H1 (cell line): ENCODE measurements at regions not wholly inside any gene's neighbourhood (a gene's known extent, or its start where the extent isn't known, plus 50 kb on each side); places are given as distances from the start of the nearest gene placed in this dataset.

Experiments
- CTCF ChIA-PET: fragments of 300-600 bp; sonication (Branson Sonifier 250); formaldehyde crosslinking; loops from one replicate; lab custom pipeline; 2021; ENCODE audit not compliant: partially characterized antibody; lab: Charles Lee
- POLR2A ChIA-PET: fragments of 300-600 bp; sonication (Branson Sonifier 250); formaldehyde crosslinking; loops from one replicate; lab custom pipeline; 2021; ENCODE audit warnings: inconsistent platforms; ENCODE audit not compliant: partially characterized antibody; lab: Charles Lee
- DNase-seq, 2 experiments: peaks; one replicate each; pipeline versions ENCODE4 v3.0.0 to v3.0.0-alpha.2; 2010 to 2022; ENCODE audit warnings: low spot score in 2 of 2, low read depth in 1 of 2, mixed read lengths in 1 of 2
- FAIRE-seq: peaks from 2 replicates; lab custom pipeline; 2011; peaks lifted over from hg19 to GRCh38; lab: Jason Lieb, UNC
- H2AFZ ChIP-seq: 2 replicates; pipeline ENCODE4 v1.8.1; 2012; ENCODE audit warnings: low read length, inconsistent platforms
- H2AK5ac ChIP-seq: 2 replicates; pipeline ENCODE4 v1.6.1; 2013; ENCODE audit warnings: low read depth, low read length
- H2BK120ac ChIP-seq: replicated peaks from 2 replicates; pipeline ENCODE3; 2013; ENCODE audit warnings: low read depth, low read length, inconsistent platforms
- H2BK12ac ChIP-seq: 2 replicates; pipeline ENCODE4 v1.6.1; 2013; ENCODE audit warnings: low read depth, low read length
- H2BK15ac ChIP-seq: 2 replicates; pipeline ENCODE4 v1.6.1; 2013; ENCODE audit warnings: low read length
- H2BK20ac ChIP-seq: 2 replicates; pipeline ENCODE4 v1.6.1; 2013; ENCODE audit warnings: low read length
- H2BK5ac ChIP-seq: 2 replicates; pipeline ENCODE4 v1.6.1; 2013; ENCODE audit warnings: low read depth, low read length
- H3K14ac ChIP-seq: 2 replicates; pipeline ENCODE4 v1.6.1; 2013; ENCODE audit warnings: inconsistent platforms; ENCODE audit not compliant: insufficient read length
- H3K18ac ChIP-seq: 2 replicates; pipeline ENCODE4 v1.6.1; 2013; ENCODE audit warnings: low read length; ENCODE audit errors: extremely low read depth
- H3K23ac ChIP-seq: 2 replicates; pipeline ENCODE4 v1.6.1; 2013; ENCODE audit warnings: inconsistent platforms; ENCODE audit not compliant: insufficient read length
- H3K23me2 ChIP-seq: 2 replicates; pipeline ENCODE4 v1.6.1; 2013; ENCODE audit warnings: low read depth, low read length
- H3K27ac ChIP-seq: 2 replicates; pipeline ENCODE4 v1.6.1; 2011; ENCODE audit warnings: low read depth, low read length, inconsistent platforms
- H3K27me3 ChIP-seq, 4 experiments: replicated peaks in 1 of 4; 1 replicate in 1 of 4; 2 replicates in 3 of 4; pipeline versions ENCODE4 v1.6.1 to v1.8.1; 2011 to 2013; ENCODE audit warnings: low read length in 3 of 4, mild to moderate bottlenecking in 3 of 4, inconsistent platforms in 2 of 4, mixed read lengths in 2 of 4, moderate library complexity in 1 of 4; ENCODE audit not compliant: control insufficient read depth in 3 of 4, insufficient read depth in 3 of 4; ENCODE audit errors: extremely low read depth in 1 of 4
- H3K36me3 ChIP-seq, 4 experiments: 2 replicates each; pipeline versions ENCODE4 v1.6.1 to v1.8.1; 2011 to 2013; ENCODE audit warnings: mild to moderate bottlenecking in 4 of 4, low read length in 3 of 4, moderate library complexity in 2 of 4, control low read depth in 1 of 4, inconsistent platforms in 1 of 4; ENCODE audit not compliant: insufficient read depth in 4 of 4, control insufficient read depth in 2 of 4
- H3K4ac ChIP-seq: replicated peaks from 2 replicates; pipeline ENCODE3; 2013; ENCODE audit warnings: low read length, low read depth, mixed read lengths, inconsistent platforms; ENCODE audit not compliant: insufficient read length
- H3K4me1 ChIP-seq, 4 experiments: replicated peaks in 1 of 4; 1 replicate in 1 of 4; 2 replicates in 3 of 4; pipeline versions ENCODE4 v1.6.1 to v1.8.1; 2011 to 2013; ENCODE audit warnings: low read length in 3 of 4, inconsistent platforms in 2 of 4, mixed read lengths in 1 of 4; ENCODE audit not compliant: insufficient read depth in 4 of 4, control insufficient read depth in 3 of 4
- H3K4me2 ChIP-seq, 2 experiments: 2 replicates each; pipeline versions ENCODE4 v1.6.1 to v1.8.1; 2011 to 2013; ENCODE audit warnings: low read depth in 2 of 2, low read length in 2 of 2, control low read depth in 1 of 2, inconsistent platforms in 1 of 2, mild to moderate bottlenecking in 1 of 2; ENCODE audit not compliant: insufficient read depth in 1 of 2
- H3K4me3 ChIP-seq, 4 experiments: fragments of 200-600, 300-600 bp in 1 of 4; sonication (generic), shearing (Covaris generic), sonication (Bioruptor Twin) in 1 of 4; 2 replicates each; pipeline versions ENCODE4 v1.5.1 to v1.8.1; 2011 to 2016; ENCODE audit warnings: low read length in 4 of 4, low read depth in 3 of 4, control low read depth in 2 of 4, inconsistent platforms in 2 of 4, mild to moderate bottlenecking in 2 of 4, mixed read lengths in 1 of 4, moderate library complexity in 1 of 4; ENCODE audit not compliant: insufficient read depth in 2 of 4; ENCODE audit errors: extremely low read depth in 1 of 4
- H3K56ac ChIP-seq: replicated peaks from 2 replicates; pipeline ENCODE3; 2013; ENCODE audit warnings: low read depth, mild to moderate bottlenecking, mixed read lengths, low read length, inconsistent platforms; ENCODE audit not compliant: insufficient read length
- H3K79me1 ChIP-seq: 2 replicates; pipeline ENCODE4 v1.6.1; 2013; ENCODE audit warnings: low read depth, low read length, control low read depth
- H3K79me2 ChIP-seq, 2 experiments: 2 replicates each; pipeline versions ENCODE4 v1.6.1 to v1.8.1; 2012 to 2013; ENCODE audit warnings: low read length in 2 of 2, mild to moderate bottlenecking in 2 of 2, inconsistent platforms in 1 of 2; ENCODE audit not compliant: insufficient read depth in 2 of 2, control insufficient read depth in 1 of 2
- H3K9ac ChIP-seq, 4 experiments: replicated peaks in 1 of 4; 1 replicate in 1 of 4; 2 replicates in 3 of 4; pipeline versions ENCODE4 v1.6.1 to v1.8.1; 2011 to 2013; ENCODE audit warnings: low read depth in 3 of 4, low read length in 3 of 4, control low read depth in 2 of 4, mild to moderate bottlenecking in 2 of 4, moderate library complexity in 2 of 4, inconsistent platforms in 1 of 4; ENCODE audit errors: extremely low read depth in 1 of 4
- H3K9me3 ChIP-seq, 2 experiments: 2 replicates each; pipeline versions ENCODE4 v1.6.1 to v1.8.1; 2012 to 2013; ENCODE audit warnings: mild to moderate bottlenecking in 2 of 2, moderate library complexity in 2 of 2, control low read depth in 1 of 2, inconsistent platforms in 1 of 2, low read depth in 1 of 2, low read length in 1 of 2, mixed read lengths in 1 of 2; ENCODE audit not compliant: insufficient read depth in 2 of 2
- H4K20me1 ChIP-seq, 2 experiments: replicated peaks in 1 of 2; 2 replicates each; pipeline versions ENCODE3 to v1.8.1; 2011 to 2013; ENCODE audit warnings: inconsistent platforms in 2 of 2, low read length in 2 of 2, mild to moderate bottlenecking in 1 of 2; ENCODE audit not compliant: insufficient read depth in 2 of 2, control insufficient read depth in 1 of 2
- H4K5ac ChIP-seq: 2 replicates; pipeline ENCODE4 v1.6.1; 2013; ENCODE audit warnings: low read length, low read depth, mixed read lengths, inconsistent platforms; ENCODE audit not compliant: insufficient read length
- H4K8ac ChIP-seq: 2 replicates; pipeline ENCODE4 v1.8.0; 2013; ENCODE audit warnings: mild to moderate bottlenecking, moderate library complexity, low read length, inconsistent platforms; ENCODE audit not compliant: insufficient read depth; ENCODE audit errors: extremely low read depth
- H4K91ac ChIP-seq: replicated peaks from 2 replicates; pipeline ENCODE3; 2013; ENCODE audit warnings: low read length, mixed read lengths, inconsistent platforms; ENCODE audit not compliant: insufficient read length
- ATF3 ChIP-seq: IDR thresholded peaks from 2 replicates; pipeline ENCODE4 v1.6.1; 2011; ENCODE audit warnings: low read depth, mild to moderate bottlenecking, low read length; ENCODE audit not compliant: insufficient read depth
- CBX8 ChIP-seq: fragments of 300-800, 300-1000 bp; sonication (generic); IDR thresholded peaks from 2 replicates; pipeline ENCODE4 v1.7.1; 2016; ENCODE audit warnings: low read depth, low read length, borderline replicate concordance
- CHD1 ChIP-seq: IDR thresholded peaks from 2 replicates; pipeline ENCODE4 v1.6.1; 2012; ENCODE audit warnings: low read depth, low read length, improper control_type of control experiment
- CHD2 ChIP-seq: IDR thresholded peaks from 2 replicates; pipeline ENCODE4 v1.6.1; 2012; ENCODE audit warnings: low read length, improper control_type of control experiment
- FOSL1 ChIP-seq: IDR thresholded peaks from 2 replicates; pipeline ENCODE4 v1.6.1; 2011; ENCODE audit warnings: mild to moderate bottlenecking, low read depth, low read length, moderate library complexity; ENCODE audit not compliant: insufficient read depth
- KDM1A ChIP-seq: fragments of 200-600, 300-600 bp; sonication (generic); IDR thresholded peaks from 2 replicates; pipeline ENCODE4 v1.7.1; 2016; ENCODE audit warnings: mild to moderate bottlenecking, low read length, borderline replicate concordance
- KDM4A ChIP-seq: IDR thresholded peaks from one replicate; pipeline ENCODE4 v1.7.1; 2012; ENCODE audit warnings: low read depth, mild to moderate bottlenecking, moderate library complexity, low read length, inconsistent platforms; ENCODE audit not compliant: severe bottlenecking
- MAFK ChIP-seq: IDR thresholded peaks from 2 replicates; pipeline ENCODE4 v1.6.1; 2012; ENCODE audit warnings: low read depth, mild to moderate bottlenecking, improper control_type of control experiment, low read length
- NANOG ChIP-seq: IDR thresholded peaks from 2 replicates; pipeline ENCODE4 v1.6.1; 2011; ENCODE audit warnings: low read length, low read depth, mild to moderate bottlenecking, inconsistent platforms; ENCODE audit not compliant: insufficient read depth, poor library complexity, severe bottlenecking
- POLR2A ChIP-seq, 2 experiments: IDR thresholded peaks; 1 replicate in 1 of 2; 2 replicates in 1 of 2; pipeline ENCODE4 v1.6.1; 2011; ENCODE audit warnings: low read depth in 2 of 2, low read length in 2 of 2, mild to moderate bottlenecking in 2 of 2; ENCODE audit errors: control extremely low read depth in 1 of 2
- RFX5 ChIP-seq: IDR thresholded peaks from 2 replicates; pipeline ENCODE4 v1.6.1; 2011; ENCODE audit warnings: low read depth, low read length, improper control_type of control experiment, borderline replicate concordance
- SAP30 ChIP-seq: fragments of 300-600 bp; sonication (generic); IDR thresholded peaks from 2 replicates; pipeline ENCODE4 v1.7.1; 2012; ENCODE audit warnings: low read length, moderate library complexity, mild to moderate bottlenecking, inconsistent platforms; ENCODE audit not compliant: insufficient read depth, insufficient replicate concordance
- SP1 ChIP-seq: IDR thresholded peaks from 2 replicates; pipeline ENCODE4 v1.6.1; 2011; ENCODE audit warnings: low read depth, low read length
- SRF ChIP-seq: IDR thresholded peaks from 2 replicates; pipeline ENCODE4 v1.6.1; 2011; ENCODE audit warnings: mild to moderate bottlenecking, low read depth, low read length, moderate library complexity
- TCF12 ChIP-seq: IDR thresholded peaks from 2 replicates; pipeline ENCODE4 v1.6.1; 2011; ENCODE audit warnings: low read depth, mild to moderate bottlenecking, low read length
- ZNF274 ChIP-seq: IDR thresholded peaks from 2 replicates; pipeline ENCODE4 v1.7.0; 2012; ENCODE audit warnings: low read length, borderline replicate concordance; ENCODE audit errors: extremely low read depth
- WGBS, 2 experiments: shearing (Covaris generic) in 1 of 2; methylation state at CpG; one replicate each; pipeline versions ENCODE4 v1.1.6 to v1.1.7; 2013 to 2015; ENCODE audit warnings: low lambda C conversion rate in 2 of 2, mixed read lengths in 2 of 2, inconsistent platforms in 1 of 2, low coverage in 1 of 2, missing lambda C conversion rate in 1 of 2; ENCODE audit not compliant: insufficient replicate concordance in 2 of 2, insufficient coverage in 1 of 2, insufficient read length in 1 of 2; ENCODE audit errors: extremely low coverage in 1 of 2, missing lambda C conversion rate in 1 of 2; 5-methylcytosine and 5-hydroxymethylcytosine counted together

DNA sequence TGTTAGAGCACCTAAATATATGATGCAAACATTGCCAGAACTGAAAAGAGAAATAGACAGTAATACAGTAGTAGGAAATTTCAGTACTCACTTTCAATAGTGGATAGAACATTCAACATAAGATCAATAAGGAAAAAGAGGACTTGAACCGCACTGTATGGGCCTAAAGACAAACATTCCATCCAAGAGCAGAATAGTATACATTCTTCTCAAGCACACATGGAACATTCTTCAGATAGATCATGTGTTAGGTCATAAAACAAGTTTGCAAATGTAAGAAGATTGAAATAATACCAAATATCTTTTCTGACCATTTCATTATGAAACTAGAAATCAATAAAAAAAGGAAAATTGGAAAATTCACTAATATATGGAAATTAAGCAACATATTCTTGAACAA lies 185.4 kb upstream of the FOXP2 start:
- no peak for FAIRE-seq
- no peak overlapping the region for H2AK5ac ChIP-seq

More for the DNA sequence above, 185.4 kb upstream of the FOXP2 start:
- Histone ChIP-seq H4K8ac (no peak overlapping the region), H2BK120ac (no peak overlapping the region), H4K5ac (no peak overlapping the region), H3K4me1 (no peaks in the 10 kb centered on the region), H3K56ac (no peak overlapping the region), H3K14ac (no peak overlapping the region), H3K18ac (no peak overlapping the region), H3K79me1 (no peaks in the 10 kb centered on the region), H3K27me3 (no peaks in the 10 kb centered on the region), H2AFZ (no peak overlapping the region), H2BK5ac (no peak overlapping the region), H3K27ac (no peak overlapping the region), H2BK12ac (no peak overlapping the region), H4K20me1 (no peaks in the 10 kb centered on the region), H3K23me2 (no peaks in the 10 kb centered on the region; the same call in 1 of the 2 replicates), H3K36me3 (no peaks in the 10 kb centered on the region), H3K4me3 (no peak overlapping the region), H3K4ac (no peak overlapping the region), H3K4me2 (no peak overlapping the region), H3K79me2 (no peaks in the 10 kb centered on the region), H2BK15ac (no peak overlapping the region), H2BK20ac (no peak overlapping the region), H4K91ac (no peak overlapping the region), H3K9me3 (no peaks in the 10 kb centered on the region), H3K9ac (no peak overlapping the region), H3K23ac (no peak overlapping the region)
- no peak for TF ChIP-seq FOSL1
- TF ChIP-seq TCF12 = no peak
- no peak for TF ChIP-seq POLR2A (IDR thresholded peaks at IDR 0.05; ENCODE audit: control extremely low read depth in 1 of 2, low read depth in 2 of 2, low read length in 2 of 2)
- TF ChIP-seq NANOG = no peak
- no peak for TF ChIP-seq SAP30
- no peak for TF ChIP-seq KDM1A
- no peak for TF ChIP-seq ZNF274
- TF ChIP-seq SRF = no peak
- no peak for TF ChIP-seq CHD2
- no peak for TF ChIP-seq RFX5
- no peak for TF ChIP-seq CHD1
- no peak for TF ChIP-seq KDM4A
- TF ChIP-seq SP1 = no peak
- TF ChIP-seq MAFK = no peak
- no peak for TF ChIP-seq CBX8
- TF ChIP-seq ATF3 = no peak
- no peak for DNase-seq
- WGBS, 2 experiments = 83% methylated on average over 1 of the region's 1 CpG; no CpG with 5 or more reads in 1 of the 2 experiments
- POLR2A ChIA-PET = no interaction called here
- CTCF ChIA-PET = no interaction called here
